Stomach (tissue), 8 donors: ENCODE measurements at regions not wholly inside any gene's neighbourhood (a gene's known extent, or its start where the extent isn't known, plus 50 kb on each side); places are given as distances from the start of the nearest gene placed in this dataset.
A peak's percentile ranks its signal among the peaks of the same experiment; 100 is the strongest.

Experiments used
- DNase-seq, 2 donors: peaks; one replicate each; pipeline versions ENCODE4 v3.0.0 to v3.0.0-alpha.2; 2013 to 2019
- H3K27ac ChIP-seq, 5 donors: fragments of 200-600 bp in 4 of 5; sonication (generic) in 4 of 5; one replicate each; pipeline ENCODE4 v1.5.1; 2013 to 2019; ENCODE audit warnings: mild to moderate bottlenecking in 1 of 5, moderate library complexity in 1 of 5
- H3K27me3 ChIP-seq, 3 donors: fragments of 200-600 bp; sonication (generic); one replicate each; pipeline ENCODE4 v1.5.1; 2017 to 2019; ENCODE audit warnings: mixed run types in 1 of 3
- H3K36me3 ChIP-seq, 4 donors: fragments of 200-600 bp; sonication (generic); 1 replicate in 3 of 4; 2 replicates in 1 of 4; pipeline ENCODE4 v1.5.1; 2016 to 2019
- H3K4me1 ChIP-seq, 4 donors: fragments of 200-600 bp; sonication (generic); one replicate each; pipeline ENCODE4 v1.5.1; 2016 to 2019
- H3K4me3 ChIP-seq, 4 donors: fragments of 200-600 bp; sonication (generic) in 3 of 4; one replicate each; pipeline ENCODE4 v1.5.1; 2016 to 2019; ENCODE audit warnings: mild to moderate bottlenecking in 1 of 4
- H3K9me3 ChIP-seq, 4 donors: fragments of 200-600 bp; sonication (generic); one replicate each; pipeline ENCODE4 v1.5.1; 2016 to 2019
- CTCF ChIP-seq, 7 experiments: fragments of 450-650 bp in 4 of 7; fragments of 200-600 bp in 3 of 7; sonication (generic) in 3 of 7; IDR thresholded peaks; one replicate each; pipeline ENCODE4 v1.5.1; 2016 to 2019; ENCODE audit warnings: antibody characterized with exemption in 7 of 7, control low read depth in 2 of 7, mild to moderate bottlenecking in 1 of 7
- EP300 ChIP-seq: sonication (generic); formaldehyde crosslinking; IDR thresholded peaks from one replicate; pipeline ENCODE4 v1.6.1; 2017; ENCODE audit warnings: antibody characterized with exemption
- POLR2A ChIP-seq, 4 donors: fragments of 450-650 bp; IDR thresholded peaks; one replicate each; pipeline ENCODE4 v1.6.1; 2016; ENCODE audit warnings: antibody characterized with exemption in 4 of 4, control low read depth in 2 of 4, mild to moderate bottlenecking in 1 of 4, moderate library complexity in 1 of 4
- POLR2AphosphoS5 ChIP-seq, 3 donors: sonication (generic); formaldehyde crosslinking; IDR thresholded peaks; one replicate each; pipeline ENCODE4 v1.6.1; 2016; ENCODE audit warnings: antibody characterized with exemption in 3 of 3
- WGBS, 5 donors: extraction: QIAGEN DNeasy Blood & Tissue Kit in 3 of 5; methylation state at CpG; one replicate each; pipeline versions ENCODE4 v1.1.5 to v1.1.7; 2013 to 2018; 5-methylcytosine and 5-hydroxymethylcytosine counted together
- intact Hi-C: fragments of 100-400 bp; cut with DNase I; formaldehyde crosslinking; loops from one replicate; pipeline ENCODE4 v1.15.1; 2023; ENCODE audit warnings: low total_unique reads
- donor health status: healthy with polysubstance abuse.
- donor health status: Bipolar disorder and iron deficiency.
- donor health status: healthy.

- intact Hi-C loops, result no loop called here
- 34 to 50% (median 41%) methylated on average over 2 of the region's 2 CpGs for WGBS, 5 donors
- Histone ChIP-seq H3K9me3 (no peaks in the 10 kb centered on the region), H3K27me3 (no peaks in the 10 kb centered on the region), H3K27ac (no peak overlapping the region), H3K4me3 (no peak overlapping the region), H3K36me3 (no peaks in the 10 kb centered on the region), H3K4me1 (peaks cover 0 to 19% (median 0%) of the 10 kb centered on the region in 4 donors)
- peak in 1 of 2 donors; percentile 20 for DNase-seq
- TF ChIP-seq POLR2A (IDR thresholded peaks at IDR 0.05) (no peak), CTCF (IDR thresholded peaks at IDR 0.05) (no peak), POLR2AphosphoS5 (IDR thresholded peaks at IDR 0.05) (no peak), EP300 (no peak)
Observed at GRCh38 chr6:140985679-140986275, 1146.9 kb upstream of the GJE1 start.

- WGBS, 5 donors, result 71 to 77% (median 74%) methylated on average over 6 of the region's 6 CpGs
- H3K4me1 ChIP-seq, result peaks cover 0 to 10% (median 5%) of the 10 kb centered on the region in 4 donors
- H3K27me3 ChIP-seq, result no peaks in the 10 kb centered on the region
- no peak for TF ChIP-seq EP300
- TF ChIP-seq POLR2A (IDR thresholded peaks at IDR 0.05), result no peak
- TF ChIP-seq POLR2AphosphoS5 (IDR thresholded peaks at IDR 0.05), result no peak
- no peak for TF ChIP-seq CTCF (IDR thresholded peaks at IDR 0.05)
- DNase-seq, result no peak
- H3K9me3 ChIP-seq, result no peaks in the 10 kb centered on the region
- H3K4me3 ChIP-seq, result no peak overlapping the region
- H3K36me3 ChIP-seq, result no peaks in the 10 kb centered on the region
- intact Hi-C loops, result no loop called here
- H3K27ac ChIP-seq, result peak overlapping the region in 1 of 5 donors; percentile 69
Observed at GRCh38 chr6:140980265-140980887, 1152.3 kb upstream of the GJE1 start.

- H3K36me3 ChIP-seq, result no peaks in the 10 kb centered on the region
- TF ChIP-seq EP300 (no peak), POLR2AphosphoS5 (IDR thresholded peaks at IDR 0.05) (peak in 1 of 3 donors; percentile 19)
- H3K4me3 ChIP-seq, result no peak overlapping the region
- no peaks in the 10 kb centered on the region for H3K27me3 ChIP-seq
- WGBS, 5 donors, result 40 to 71% (median 61%) methylated on average over 4 of the region's 4 CpGs
- peaks cover 0 to 10% (median 4%) of the 10 kb centered on the region in 4 donors for H3K4me1 ChIP-seq
- no peak for DNase-seq
- peak overlapping the region in 1 of 5 donors; percentile 69 for H3K27ac ChIP-seq
- intact Hi-C loops, result no loop called here
- no peaks in the 10 kb centered on the region for H3K9me3 ChIP-seq
Observed at GRCh38 chr6:140979642-140980091, 1153.1 kb upstream of the GJE1 start.

- H3K27me3 ChIP-seq, result no peaks in the 10 kb centered on the region
- TF ChIP-seq CTCF (IDR thresholded peaks at IDR 0.05), result no peak
- no peak for TF ChIP-seq POLR2AphosphoS5 (IDR thresholded peaks at IDR 0.05)
- TF ChIP-seq EP300, result no peak
- TF ChIP-seq POLR2A (IDR thresholded peaks at IDR 0.05), result no peak
- no peak overlapping the region for H3K4me3 ChIP-seq
- peaks cover 0 to 10% (median 4%) of the 10 kb centered on the region in 4 donors for H3K4me1 ChIP-seq
- peaks cover 0 to 4% (median 2%) of the 10 kb centered on the region in 4 donors for H3K9me3 ChIP-seq
- DNase-seq, result peak in 1 of 2 donors; percentile 53
- intact Hi-C loops, result no loop called here
- H3K36me3 ChIP-seq, result no peaks in the 10 kb centered on the region
- 56 to 73% (median 64%) methylated on average over 2 of the region's 2 CpGs for WGBS, 5 donors
- no peak overlapping the region for H3K27ac ChIP-seq
Observed at GRCh38 chr6:140977403-140977802, 1155.3 kb upstream of the GJE1 start.

GRCh38 chr6:140976806-140977205 is 1155.9 kb upstream of the GJE1 start:
- no peak for TF ChIP-seq CTCF (IDR thresholded peaks at IDR 0.05)
- TF ChIP-seq EP300, result no peak
- TF ChIP-seq POLR2A (IDR thresholded peaks at IDR 0.05), result no peak
- TF ChIP-seq POLR2AphosphoS5 (IDR thresholded peaks at IDR 0.05), result no peak
- DNase-seq, result no peak
- H3K9me3 ChIP-seq, result peaks cover 0 to 10% (median 4%) of the 10 kb centered on the region in 4 donors
- H3K27me3 ChIP-seq, result no peaks in the 10 kb centered on the region
- intact Hi-C loops, result no loop called here
- no peaks in the 10 kb centered on the region for H3K36me3 ChIP-seq
- H3K27ac ChIP-seq, result no peak overlapping the region
- no peak overlapping the region for H3K4me3 ChIP-seq
- 76 to 83% (median 81%) methylated on average over 3 of the region's 3 CpGs for WGBS, 5 donors
- peaks cover 0 to 10% (median 4%) of the 10 kb centered on the region in 4 donors for H3K4me1 ChIP-seq
